ENCODE measurements at regions not wholly inside any gene's neighbourhood (a gene's known extent, or its start where the extent isn't known, plus 50 kb on each side); places are given as distances from the start of the nearest gene placed in this dataset.

DNA sequence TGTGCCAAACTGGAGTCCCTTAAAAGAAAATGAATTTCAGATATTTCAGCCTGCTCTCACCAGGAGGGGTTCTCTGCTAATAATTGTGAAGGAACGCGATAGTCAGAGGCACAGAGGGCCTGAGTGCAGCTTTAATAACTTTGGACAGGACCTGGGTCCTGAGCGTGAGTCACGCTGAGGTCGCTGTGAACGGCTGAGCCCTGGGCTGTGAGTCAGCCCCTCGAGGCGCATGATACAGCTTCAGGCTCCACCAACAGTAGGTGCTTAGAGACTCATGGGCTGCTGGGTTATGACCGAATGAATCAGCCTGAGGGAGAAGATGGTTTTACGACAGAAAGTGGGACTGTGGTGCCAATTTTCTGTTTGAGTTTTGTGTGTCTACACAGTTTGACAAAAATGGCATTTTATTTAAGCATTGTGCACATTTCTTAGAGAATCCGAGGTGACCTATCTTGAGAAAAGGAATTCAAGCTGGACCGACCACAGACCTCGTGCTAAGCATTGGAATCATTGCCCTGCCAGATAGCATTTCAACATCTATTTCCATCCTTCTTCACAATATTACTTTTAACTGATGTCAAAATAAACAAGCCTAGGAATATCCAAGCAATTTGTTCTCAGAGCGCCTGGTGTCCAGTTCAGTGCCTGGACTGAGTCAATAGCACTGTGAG is 183.0 kb downstream of the THBS2 start:
- TF ChIP-seq, protein P1, sequence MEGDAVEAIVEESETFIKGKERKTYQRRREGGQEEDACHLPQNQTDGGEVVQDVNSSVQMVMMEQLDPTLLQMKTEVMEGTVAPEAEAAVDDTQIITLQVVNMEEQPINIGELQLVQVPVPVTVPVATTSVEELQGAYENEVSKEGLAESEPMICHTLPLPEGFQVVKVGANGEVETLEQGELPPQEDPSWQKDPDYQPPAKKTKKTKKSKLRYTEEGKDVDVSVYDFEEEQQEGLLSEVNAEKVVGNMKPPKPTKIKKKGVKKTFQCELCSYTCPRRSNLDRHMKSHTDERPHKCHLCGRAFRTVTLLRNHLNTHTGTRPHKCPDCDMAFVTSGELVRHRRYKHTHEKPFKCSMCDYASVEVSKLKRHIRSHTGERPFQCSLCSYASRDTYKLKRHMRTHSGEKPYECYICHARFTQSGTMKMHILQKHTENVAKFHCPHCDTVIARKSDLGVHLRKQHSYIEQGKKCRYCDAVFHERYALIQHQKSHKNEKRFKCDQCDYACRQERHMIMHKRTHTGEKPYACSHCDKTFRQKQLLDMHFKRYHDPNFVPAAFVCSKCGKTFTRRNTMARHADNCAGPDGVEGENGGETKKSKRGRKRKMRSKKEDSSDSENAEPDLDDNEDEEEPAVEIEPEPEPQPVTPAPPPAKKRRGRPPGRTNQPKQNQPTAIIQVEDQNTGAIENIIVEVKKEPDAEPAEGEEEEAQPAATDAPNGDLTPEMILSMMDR (IDR thresholded peaks at IDR 0.05) = no peak
- TF ChIP-seq POLR2AphosphoS5 (IDR thresholded peaks at IDR 0.05) = peak; percentile 38
- no peak for TF ChIP-seq POLR2A (IDR thresholded peaks at IDR 0.05)
